Adrenal gland (tissue), 9 donors: ENCODE measurements at regions not wholly inside any gene's neighbourhood (a gene's known extent, or its start where the extent isn't known, plus 50 kb on each side); places are given as distances from the start of the nearest gene placed in this dataset.

Source experiments
- DNase-seq, 7 donors: peaks; one replicate each; pipeline ENCODE4 v3.0.0-alpha.2; 2019 to 2020
- H3K27ac ChIP-seq, 5 donors: fragments of 200-600 bp; sonication (generic) in 4 of 5; 1 replicate in 3 of 5; 2 replicates in 2 of 5; pipeline versions ENCODE4 v1.5.1 to v1.8.0; 2016 to 2020; ENCODE audit warnings: mild to moderate bottlenecking in 1 of 5
- H3K27me3 ChIP-seq: fragments of 200-600 bp; 2 replicates; pipeline ENCODE4 v1.8.0; 2021
- H3K36me3 ChIP-seq, 2 donors: fragments of 200-600 bp; replicated peaks in 1 of 2; 1 replicate in 1 of 2; 2 replicates in 1 of 2; pipeline versions ENCODE4 v1.5.1 to v1.8.0; 2018 to 2022
- H3K4me1 ChIP-seq, 2 donors: fragments of 200-600 bp; replicated peaks in 1 of 2; 1 replicate in 1 of 2; 2 replicates in 1 of 2; pipeline versions ENCODE4 v1.5.1 to v1.8.0; 2018 to 2021
- H3K4me3 ChIP-seq, 4 donors: fragments of 200-600 bp; sonication (generic) in 3 of 4; one replicate each; pipeline ENCODE4 v1.5.1; 2016 to 2018
- H3K9me3 ChIP-seq, 3 donors: fragments of 200-600 bp; sonication (generic) in 1 of 3; replicated peaks in 1 of 3; 1 replicate in 2 of 3; 2 replicates in 1 of 3; pipeline versions ENCODE4 v1.5.1 to v1.8.0; 2016 to 2021
- POLR2A ChIP-seq, 2 donors: fragments of 450-650 bp; IDR thresholded peaks; one replicate each; pipeline ENCODE4 v1.6.1; 2017; ENCODE audit warnings: antibody characterized with exemption in 2 of 2, mild to moderate bottlenecking in 2 of 2, moderate library complexity in 1 of 2
- WGBS, 4 donors: extraction: QIAGEN DNeasy Blood & Tissue Kit in 2 of 4; methylation state at CpG; one replicate each; pipeline versions ENCODE4 v1.1.5 to v1.1.7; 2013 to 2017; 5-methylcytosine and 5-hydroxymethylcytosine counted together
- intact Hi-C, 2 donors: fragments of 100-400 bp; cut with DNase I; formaldehyde crosslinking; loops; one replicate each; pipeline versions ENCODE4 v1.14.1 to v1.15.0; 2022 to 2023
- TF ChIP-seq, protein P1 (sequence below), 6 experiments: fragments of 450-650 bp in 4 of 6; fragments of 200-600 bp in 2 of 6; sonication (generic) in 1 of 6; IDR thresholded peaks; 1 replicate in 5 of 6; 2 replicates in 1 of 6; pipeline versions ENCODE4 v1.5.1 to v1.8.0; 2016 to 2021; ENCODE audit warnings: antibody characterized with exemption in 6 of 6, mild to moderate bottlenecking in 2 of 6, moderate library complexity in 1 of 6
- donor health status: healthy with polysubstance abuse.
- donor health status: Bipolar disorder and iron deficiency.
- donor health status: DM: yes; HTN: yes; CAD: no.
- donor health status: DM: no; HTN: no; CAD: no.
- donor health status: DM: no; HTN: no; CAD: no.

- intact Hi-C loops: no loop called here
- no peak for TF ChIP-seq POLR2A (IDR thresholded peaks at IDR 0.05)
- TF ChIP-seq, protein P1, sequence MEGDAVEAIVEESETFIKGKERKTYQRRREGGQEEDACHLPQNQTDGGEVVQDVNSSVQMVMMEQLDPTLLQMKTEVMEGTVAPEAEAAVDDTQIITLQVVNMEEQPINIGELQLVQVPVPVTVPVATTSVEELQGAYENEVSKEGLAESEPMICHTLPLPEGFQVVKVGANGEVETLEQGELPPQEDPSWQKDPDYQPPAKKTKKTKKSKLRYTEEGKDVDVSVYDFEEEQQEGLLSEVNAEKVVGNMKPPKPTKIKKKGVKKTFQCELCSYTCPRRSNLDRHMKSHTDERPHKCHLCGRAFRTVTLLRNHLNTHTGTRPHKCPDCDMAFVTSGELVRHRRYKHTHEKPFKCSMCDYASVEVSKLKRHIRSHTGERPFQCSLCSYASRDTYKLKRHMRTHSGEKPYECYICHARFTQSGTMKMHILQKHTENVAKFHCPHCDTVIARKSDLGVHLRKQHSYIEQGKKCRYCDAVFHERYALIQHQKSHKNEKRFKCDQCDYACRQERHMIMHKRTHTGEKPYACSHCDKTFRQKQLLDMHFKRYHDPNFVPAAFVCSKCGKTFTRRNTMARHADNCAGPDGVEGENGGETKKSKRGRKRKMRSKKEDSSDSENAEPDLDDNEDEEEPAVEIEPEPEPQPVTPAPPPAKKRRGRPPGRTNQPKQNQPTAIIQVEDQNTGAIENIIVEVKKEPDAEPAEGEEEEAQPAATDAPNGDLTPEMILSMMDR (IDR thresholded peaks at IDR 0.05): no peak
- Histone ChIP-seq H3K4me1 (no peaks in the 10 kb centered on the region), H3K27ac (no peak overlapping the region), H3K27me3 (no peaks in the 10 kb centered on the region), H3K4me3 (no peak overlapping the region), H3K9me3 (no peaks in the 10 kb centered on the region), H3K36me3 (no peaks in the 10 kb centered on the region)
- DNase-seq: no peak
- 92 to 100% (median 100%) methylated on average over 1 to 2 of the region's 2 CpGs for WGBS, 4 donors
Observed at GRCh38 chr10:120195984-120196712, 260.9 kb upstream of the PLPP4 start.

DNA sequence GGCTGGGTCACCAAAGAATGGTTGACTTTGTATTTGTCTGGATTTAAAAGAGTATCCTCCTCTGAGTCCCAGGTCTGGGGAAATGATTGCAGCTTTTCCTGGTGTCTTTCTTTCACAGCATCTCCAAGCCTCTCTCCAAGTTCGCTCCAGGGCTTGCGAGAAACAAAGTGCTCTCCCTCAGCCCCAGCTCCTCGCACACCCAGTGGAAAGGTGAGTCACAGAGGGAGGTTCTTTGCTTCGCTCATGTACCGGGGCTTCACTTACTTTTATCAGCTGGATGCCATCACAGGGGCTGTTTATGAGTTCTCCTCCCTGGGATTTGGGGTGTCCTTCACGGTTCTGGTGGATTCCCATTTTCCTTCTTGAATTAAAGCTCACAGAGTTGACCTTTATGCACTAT, 252.2 kb upstream of the PLPP4 start:
- no peak overlapping the region for H3K4me3 ChIP-seq
- intact Hi-C loops: no loop called here
- TF ChIP-seq, protein P1 (IDR thresholded peaks at IDR 0.05): no peak
- no peak for TF ChIP-seq POLR2A (IDR thresholded peaks at IDR 0.05)
- DNase-seq: no peak
- no peaks in the 10 kb centered on the region for H3K4me1 ChIP-seq
- no peaks in the 10 kb centered on the region for H3K36me3 ChIP-seq
- H3K27ac ChIP-seq: no peak overlapping the region
- no peaks in the 10 kb centered on the region for H3K27me3 ChIP-seq
- WGBS, 4 donors: 74 to 88% (median 84%) methylated on average over 6 of the region's 6 CpGs
- H3K9me3 ChIP-seq: no peaks in the 10 kb centered on the region

DNA sequence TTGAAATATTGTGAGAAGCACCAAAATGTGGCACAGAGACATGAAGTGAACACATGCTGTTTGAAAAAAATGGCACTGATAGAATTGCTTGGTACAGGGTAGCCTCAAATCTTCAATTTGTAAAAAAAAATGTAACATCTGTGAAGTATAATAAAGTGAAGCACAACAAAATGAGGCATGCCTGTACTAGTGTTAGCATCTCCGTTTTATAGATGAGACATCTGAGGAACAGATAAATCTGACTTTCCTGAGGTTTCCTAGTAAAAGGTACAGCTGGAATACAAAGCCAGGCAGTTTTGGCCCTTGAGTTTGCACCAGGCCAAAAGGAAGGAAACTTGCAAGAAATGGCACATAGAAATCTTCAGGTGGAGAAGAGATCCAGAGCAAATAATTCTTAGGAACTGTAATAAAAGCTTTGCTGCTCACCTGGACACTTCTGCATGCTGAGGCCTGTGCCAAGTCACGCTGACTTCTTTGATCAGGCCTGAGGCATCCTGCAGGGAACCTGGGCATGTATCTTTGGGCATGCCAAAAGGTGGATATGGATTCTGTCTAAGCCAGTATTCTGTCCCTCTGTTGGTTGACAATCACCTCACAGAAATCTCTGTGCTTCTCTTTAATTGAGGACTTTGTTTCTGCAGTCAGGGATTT, 251.5 kb upstream of the PLPP4 start:
- Histone ChIP-seq H3K27me3 (no peaks in the 10 kb centered on the region), H3K27ac (no peak overlapping the region), H3K9me3 (no peaks in the 10 kb centered on the region), H3K4me1 (no peaks in the 10 kb centered on the region), H3K4me3 (no peak overlapping the region), H3K36me3 (no peaks in the 10 kb centered on the region)
- no peak for DNase-seq
- TF ChIP-seq, protein P1 (IDR thresholded peaks at IDR 0.05): no peak
- intact Hi-C loops: no loop called here
- WGBS, 4 donors: 64 to 81% (median 68%) methylated on average over 2 of the region's 2 CpGs

DNA sequence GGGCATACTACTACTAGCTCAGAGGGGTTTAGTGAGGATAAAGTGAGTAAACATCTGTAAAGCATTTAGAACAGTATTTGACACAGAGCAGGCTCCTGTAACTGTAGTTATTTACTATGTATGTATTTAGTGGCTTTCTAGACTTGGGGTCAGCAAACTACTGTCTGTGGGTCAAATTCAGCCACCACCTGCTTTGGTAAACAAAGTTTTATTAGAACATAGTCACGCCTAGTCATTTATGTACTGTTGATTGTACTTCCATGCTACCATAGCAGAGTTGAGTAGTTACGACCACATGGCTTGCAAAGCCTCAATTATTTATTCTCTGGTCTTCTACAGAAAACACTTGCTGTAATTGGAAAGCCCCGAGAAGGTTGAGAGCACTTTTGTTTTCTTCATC, 248.5 kb upstream of the PLPP4 start:
- WGBS, 4 donors: 57 to 73% (median 65%) methylated on average over 3 of the region's 3 CpGs
- no peak for DNase-seq
- TF ChIP-seq, protein P1 (IDR thresholded peaks at IDR 0.05): no peak
- no peak for TF ChIP-seq POLR2A (IDR thresholded peaks at IDR 0.05)
- H3K27ac ChIP-seq: no peak overlapping the region
- H3K27me3 ChIP-seq: no peaks in the 10 kb centered on the region
- no peaks in the 10 kb centered on the region for H3K9me3 ChIP-seq
- H3K4me3 ChIP-seq: no peak overlapping the region
- intact Hi-C loops: no loop called here
- H3K4me1 ChIP-seq: no peaks in the 10 kb centered on the region
- no peaks in the 10 kb centered on the region for H3K36me3 ChIP-seq
